ENCODE measurements at regions not wholly inside any gene's neighbourhood (a gene's known extent, or its start where the extent isn't known, plus 50 kb on each side); places are given as distances from the start of the nearest gene placed in this dataset.

GRCh38 chr1:177488722-177489121, 318.0 kb downstream of the BRINP2 start:
- DNase-seq (ENCODE audit: low read depth), result no peak

- no peak for DNase-seq (ENCODE audit: low read depth)
Measured at GRCh38 chr1:177487481-177487880, 316.7 kb downstream of the BRINP2 start.

GRCh38 chr1:177480741-177481305, 310.1 kb downstream of the BRINP2 start:
- no peak for DNase-seq (ENCODE audit: low read depth)

GRCh38 chr1:177479600-177479999, 308.8 kb downstream of the BRINP2 start:
- no peak for DNase-seq (ENCODE audit: low read depth)

- no peak for DNase-seq (ENCODE audit: low read depth)
Measured at GRCh38 chr1:177476676-177477075, 305.9 kb downstream of the BRINP2 start.

- DNase-seq (ENCODE audit: low read depth), result no peak
Measured at GRCh38 chr1:177472567-177472966, 301.8 kb downstream of the BRINP2 start.

GRCh38 chr1:177471244-177471643, 300.5 kb downstream of the BRINP2 start:
- no peak for DNase-seq (ENCODE audit: low read depth)

- DNase-seq (ENCODE audit: low read depth), result no peak
Measured at GRCh38 chr1:177469519-177469918, 298.8 kb downstream of the BRINP2 start.

GRCh38 chr1:177466286-177466685, 295.5 kb downstream of the BRINP2 start:
- no peak for DNase-seq (ENCODE audit: low read depth)

- no peak for DNase-seq (ENCODE audit: low read depth)
Measured at GRCh38 chr1:177464686-177465085, 293.9 kb downstream of the BRINP2 start.

GRCh38 chr1:177451191-177451590, 280.4 kb downstream of the BRINP2 start:
- DNase-seq (ENCODE audit: low read depth), result peak; percentile 62

- DNase-seq (ENCODE audit: low read depth), result peak; percentile 49
Measured at GRCh38 chr1:177448652-177449357, 278.0 kb downstream of the BRINP2 start.

- DNase-seq (ENCODE audit: low read depth), result no peak
Measured at GRCh38 chr1:177448036-177448615, 277.4 kb downstream of the BRINP2 start.

- no peak for DNase-seq (ENCODE audit: low read depth)
Measured at GRCh38 chr1:177444997-177445746, 274.4 kb downstream of the BRINP2 start.

- no peak for DNase-seq (ENCODE audit: low read depth)
Measured at GRCh38 chr1:177443003-177443402, 272.2 kb downstream of the BRINP2 start.

GRCh38 chr1:177442584-177442983, 271.8 kb downstream of the BRINP2 start:
- DNase-seq (ENCODE audit: low read depth), result no peak

GRCh38 chr1:177441281-177441680, 270.5 kb downstream of the BRINP2 start:
- DNase-seq (ENCODE audit: low read depth), result no peak

GRCh38 chr1:177440821-177441220, 270.1 kb downstream of the BRINP2 start:
- no peak for DNase-seq (ENCODE audit: low read depth)

- DNase-seq (ENCODE audit: low read depth), result no peak
Measured at GRCh38 chr1:177439301-177439700, 268.5 kb downstream of the BRINP2 start.

GRCh38 chr1:177435364-177435763, 264.6 kb downstream of the BRINP2 start:
- DNase-seq (ENCODE audit: low read depth), result no peak

GRCh38 chr1:177432897-177433296, 262.1 kb downstream of the BRINP2 start:
- no peak for DNase-seq (ENCODE audit: low read depth)

GRCh38 chr1:177431123-177431522, 260.4 kb downstream of the BRINP2 start:
- DNase-seq (ENCODE audit: low read depth), result no peak

GRCh38 chr1:177429234-177429633, 258.5 kb downstream of the BRINP2 start:
- no peak for DNase-seq (ENCODE audit: low read depth)

Measured in renal cortical epithelial cell (primary cell).